Nephron (organoid): ENCODE measurements at regions not wholly inside any gene's neighbourhood (a gene's known extent, or its start where the extent isn't known, plus 50 kb on each side); places are given as distances from the start of the nearest gene placed in this dataset.

Experiments used
- H3K27ac Mint-ChIP-seq, 3 experiments: 2 replicates each; pipeline ENCODE4 v1.8.0; 2020; ENCODE audit warnings: mixed read lengths in 3 of 3, mild to moderate bottlenecking in 2 of 3, moderate library complexity in 1 of 3
- H3K27me3 Mint-ChIP-seq: 2 replicates; pipeline ENCODE4 v1.8.0; 2021; ENCODE audit warnings: low read depth, mild to moderate bottlenecking, moderate library complexity, mixed read lengths
- H3K36me3 Mint-ChIP-seq: 2 replicates; pipeline ENCODE4 v1.8.0; 2020; ENCODE audit warnings: low read depth, mixed read lengths
- H3K4me1 Mint-ChIP-seq: 2 replicates; pipeline ENCODE4 v1.8.0; 2020; ENCODE audit warnings: mixed read lengths
- H3K4me3 Mint-ChIP-seq, 3 experiments: 2 replicates each; pipeline ENCODE4 v1.8.0; 2020; ENCODE audit warnings: mild to moderate bottlenecking in 3 of 3, mixed read lengths in 3 of 3, moderate library complexity in 2 of 3
- H3K9me3 Mint-ChIP-seq: 2 replicates; pipeline ENCODE4 v1.8.0; 2020; ENCODE audit warnings: mixed read lengths
- CTCF ChIP-seq, 3 experiments: fragments of 200-600 bp; sonication (generic); IDR thresholded peaks; one replicate each; pipeline ENCODE4 v1.5.0; 2021; ENCODE audit warnings: antibody characterized with exemption in 3 of 3; ENCODE audit not compliant: unreplicated experiment in 3 of 3

- no peak for TF ChIP-seq CTCF (IDR thresholded peaks at IDR 0.05; ENCODE audit: unreplicated experiment in 3 of 3)
- H3K9me3 Mint-ChIP-seq: no peaks in the 10 kb centered on the region
- H3K36me3 Mint-ChIP-seq: no peaks in the 10 kb centered on the region
- no peaks in the 10 kb centered on the region for H3K4me1 Mint-ChIP-seq
- no peaks in the 10 kb centered on the region for H3K27me3 Mint-ChIP-seq
- H3K4me3 Mint-ChIP-seq: no peak overlapping the region
- no peak overlapping the region for H3K27ac Mint-ChIP-seq
Observed at GRCh38 chr2:156753766-156754165, 317.6 kb downstream of the GPD2 start.

DNA sequence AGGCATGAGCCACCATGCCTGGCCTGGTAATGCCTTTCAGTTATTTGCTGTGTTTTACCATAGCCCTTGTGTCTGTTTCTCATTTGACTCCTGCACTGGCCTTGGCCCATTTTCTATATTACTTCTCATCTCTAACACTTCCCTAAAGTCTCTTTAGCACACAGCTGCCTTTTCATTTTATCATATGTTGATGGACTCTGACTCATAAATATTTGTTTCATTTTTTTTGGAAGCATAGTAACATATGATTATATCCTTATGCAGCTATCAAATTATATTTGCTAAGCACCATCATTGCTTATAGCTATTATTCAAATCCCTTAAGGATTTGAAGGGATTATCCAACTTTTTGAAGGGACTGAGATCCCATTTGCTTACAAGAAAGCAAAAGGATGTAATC lies 320.3 kb downstream of the GPD2 start:
- H3K4me1 Mint-ChIP-seq: no peaks in the 10 kb centered on the region
- H3K36me3 Mint-ChIP-seq: no peaks in the 10 kb centered on the region
- H3K4me3 Mint-ChIP-seq: no peak overlapping the region
- no peaks in the 10 kb centered on the region for H3K9me3 Mint-ChIP-seq
- no peaks in the 10 kb centered on the region for H3K27me3 Mint-ChIP-seq
- H3K27ac Mint-ChIP-seq: no peak overlapping the region
- no peak for TF ChIP-seq CTCF (IDR thresholded peaks at IDR 0.05; ENCODE audit: unreplicated experiment in 3 of 3)

DNA sequence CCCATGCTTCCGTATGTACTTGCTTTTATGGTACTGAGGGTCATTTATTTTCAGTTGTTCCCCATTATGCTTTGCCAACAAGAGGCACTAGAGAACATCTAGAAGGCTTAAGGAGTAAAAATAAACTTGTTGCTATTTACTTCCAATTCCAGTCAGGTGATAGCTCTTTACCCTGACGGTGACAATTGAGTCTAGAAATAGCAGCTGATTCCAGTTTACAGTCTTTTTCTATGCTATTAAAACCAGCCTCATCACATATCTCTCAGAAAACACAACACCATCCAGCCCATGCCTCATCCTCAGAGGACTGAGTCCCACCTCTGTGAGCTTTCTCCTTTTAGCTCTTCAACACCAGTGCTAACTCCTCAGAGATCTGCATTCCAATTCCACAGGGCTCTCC lies 327.0 kb downstream of the GPD2 start:
- H3K27ac Mint-ChIP-seq: no peak overlapping the region
- H3K9me3 Mint-ChIP-seq: no peaks in the 10 kb centered on the region
- H3K4me3 Mint-ChIP-seq: no peak overlapping the region
- H3K27me3 Mint-ChIP-seq: no peaks in the 10 kb centered on the region
- TF ChIP-seq CTCF (IDR thresholded peaks at IDR 0.05; ENCODE audit: unreplicated experiment in 3 of 3): no peak
- no peaks in the 10 kb centered on the region for H3K36me3 Mint-ChIP-seq
- no peaks in the 10 kb centered on the region for H3K4me1 Mint-ChIP-seq

DNA sequence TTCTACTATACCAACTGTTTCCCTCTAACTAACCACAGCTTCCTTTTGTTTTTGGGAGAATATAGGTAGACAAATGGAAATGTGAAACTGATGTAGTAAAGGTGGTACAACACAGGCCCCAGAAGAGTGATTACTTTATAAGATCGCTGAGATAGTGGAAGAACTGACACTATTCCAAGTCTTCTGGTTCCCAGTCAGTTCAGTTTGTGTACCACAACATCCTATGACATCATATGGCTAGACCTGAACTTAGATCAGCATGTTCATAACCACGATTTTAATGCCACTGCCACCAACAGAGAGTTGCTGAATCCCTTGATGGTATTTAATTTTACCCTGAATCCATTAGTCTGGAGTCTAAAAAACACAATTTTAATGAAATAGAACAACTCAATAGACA lies 328.9 kb downstream of the GPD2 start:
- Mint-ChIP-seq H3K27ac (no peak overlapping the region), H3K4me1 (no peaks in the 10 kb centered on the region), H3K36me3 (no peaks in the 10 kb centered on the region), H3K9me3 (peaks cover 3% of the 10 kb centered on the region), H3K27me3 (no peaks in the 10 kb centered on the region), H3K4me3 (no peak overlapping the region)
- TF ChIP-seq CTCF (IDR thresholded peaks at IDR 0.05; ENCODE audit: unreplicated experiment in 3 of 3): no peak

DNA sequence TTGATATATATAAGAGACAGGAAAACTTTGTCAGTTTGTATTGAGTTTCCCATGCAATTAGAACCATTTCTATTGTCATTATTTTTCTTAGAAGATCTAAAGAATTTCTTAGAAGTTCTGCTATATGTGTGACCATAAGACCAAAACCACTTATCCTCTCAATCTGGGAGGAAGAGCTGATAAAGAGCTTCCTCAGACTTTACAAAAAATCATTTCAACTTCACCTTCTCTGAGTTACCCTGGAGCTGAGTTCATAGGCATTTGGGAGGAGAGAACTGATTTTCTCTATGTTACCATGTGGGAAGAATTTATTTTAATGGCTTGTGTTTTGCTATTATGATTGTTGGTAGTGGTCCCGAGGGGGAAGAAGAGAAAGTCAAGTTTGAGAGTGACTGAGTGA lies 329.3 kb downstream of the GPD2 start:
- H3K4me1 Mint-ChIP-seq: no peaks in the 10 kb centered on the region

More for the DNA sequence above, 329.3 kb downstream of the GPD2 start:
- Mint-ChIP-seq H3K27ac (no peak overlapping the region), H3K27me3 (no peaks in the 10 kb centered on the region), H3K4me3 (no peak overlapping the region), H3K9me3 (peaks cover 5% of the 10 kb centered on the region), H3K36me3 (no peaks in the 10 kb centered on the region)
- TF ChIP-seq CTCF (IDR thresholded peaks at IDR 0.05; ENCODE audit: unreplicated experiment in 3 of 3): no peak
